SH-SY5Y (cell line): ENCODE measurements at regions not wholly inside any gene's neighbourhood (a gene's known extent, or its start where the extent isn't known, plus 50 kb on each side); places are given as distances from the start of the nearest gene placed in this dataset.

ENCODE experiments used
- GATA2 ChIP-seq: IDR thresholded peaks from 2 replicates; pipeline ENCODE4 v1.6.1; 2011; ENCODE audit warnings: mild to moderate bottlenecking, low read depth, low read length
- GATA3 ChIP-seq: IDR thresholded peaks from 2 replicates; pipeline ENCODE4 v1.6.1; 2011; ENCODE audit warnings: low read depth, mild to moderate bottlenecking, low read length, moderate library complexity

DNA sequence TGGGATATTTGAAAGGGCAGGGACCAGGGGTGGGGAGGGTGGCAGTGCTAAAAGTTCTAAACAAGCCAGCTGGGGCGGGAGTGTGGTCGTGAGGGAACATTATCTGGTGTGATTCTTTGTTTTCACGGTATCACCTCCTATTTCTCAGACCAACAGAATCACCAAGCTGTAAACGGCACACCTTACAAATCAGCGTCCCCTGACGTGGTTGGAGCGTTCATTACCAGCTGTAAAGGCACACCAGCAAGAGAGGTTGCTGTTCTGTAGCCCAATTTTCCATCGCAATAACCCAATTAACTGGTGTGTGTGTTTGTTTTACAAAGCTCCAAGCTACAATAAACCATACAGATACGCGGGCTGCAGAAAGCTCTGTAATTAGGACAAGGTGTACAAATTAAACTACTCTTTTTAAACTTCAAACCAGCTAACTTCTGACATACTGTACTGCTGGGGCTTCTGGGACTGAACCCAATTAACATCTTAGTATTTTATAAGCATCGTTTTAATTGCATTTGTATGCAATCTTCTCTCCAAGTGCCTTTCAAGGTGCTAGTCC is 303.6 kb upstream of the CLINT1 start:
- TF ChIP-seq GATA3 = no peak
- TF ChIP-seq GATA2 = no peak
